ENCODE measurements at regions not wholly inside any gene's neighbourhood (a gene's known extent, or its start where the extent isn't known, plus 50 kb on each side); places are given as distances from the start of the nearest gene placed in this dataset.
"Not testable (repeated sequence)": the region's sequence is repeated elsewhere in the genome, so short reads cannot be mapped to it uniquely, and the experiment has no call there.

DNA sequence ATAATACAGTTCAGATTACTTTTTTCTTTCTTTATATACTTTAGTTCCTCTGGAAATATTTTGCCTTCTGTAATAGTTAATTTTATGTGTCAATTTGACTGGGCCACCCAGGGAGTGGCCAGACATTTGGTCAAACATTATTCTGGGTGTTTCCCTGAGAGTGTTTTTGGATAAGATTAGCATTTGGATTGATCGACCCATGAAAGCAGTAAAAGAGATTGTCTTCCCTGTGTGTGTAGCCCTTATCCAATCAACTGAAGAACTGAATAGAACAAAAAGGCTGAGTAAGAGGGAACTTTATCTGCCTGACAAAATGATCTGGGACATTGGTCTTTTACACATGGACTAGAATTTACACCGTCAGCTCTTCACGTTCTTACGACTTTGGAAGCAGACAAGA is 1190.1 kb upstream of the FAM98A start:
- no peak overlapping the region for H3K4me3 ChIP-seq
- no peak overlapping the region for H3K27ac ChIP-seq (replicated peaks)
- no peaks in the 10 kb centered on the region for H3K27me3 ChIP-seq (ENCODE audit: low read depth)
- no peaks in the 10 kb centered on the region for H3K4me1 ChIP-seq
- TF ChIP-seq CTCF (IDR thresholded peaks at IDR 0.05; ENCODE audit: borderline replicate concordance), result no peak
- intact Hi-C loops (cut with micrococcal nuclease), result no loop called here
- no peaks in the 10 kb centered on the region for H3K36me3 ChIP-seq
- no peak for DNase-seq
- no peaks in the 10 kb centered on the region for H3K9me3 ChIP-seq (replicated peaks)

- H3K36me3 ChIP-seq, result no peaks in the 10 kb centered on the region
- no peak overlapping the region for H3K4me3 ChIP-seq
- DNase-seq, result no peak
- no peak for TF ChIP-seq CTCF (IDR thresholded peaks at IDR 0.05; ENCODE audit: borderline replicate concordance)
- no peak overlapping the region for H3K27ac ChIP-seq (replicated peaks)
- H3K4me1 ChIP-seq, result no peaks in the 10 kb centered on the region
- intact Hi-C loops (cut with micrococcal nuclease), result no loop called here
- peaks cover 1% of the 10 kb centered on the region for H3K9me3 ChIP-seq (replicated peaks)
- H3K27me3 ChIP-seq (ENCODE audit: low read depth), result no peaks in the 10 kb centered on the region
These were observed 1188.2 kb upstream of the FAM98A start for GRCh38 chr2:34787341-34787740.

GRCh38 chr2:34785206-34785785 is 1186.2 kb upstream of the FAM98A start:
- Histone ChIP-seq H3K4me1 (no peaks in the 10 kb centered on the region), H3K27me3 (ENCODE audit: low read depth) (no peaks in the 10 kb centered on the region), H3K27ac (replicated peaks) (no peak overlapping the region), H3K9me3 (replicated peaks) (peaks cover 8% of the 10 kb centered on the region), H3K4me3 (no peak overlapping the region), H3K36me3 (no peaks in the 10 kb centered on the region)
- no peak for DNase-seq
- no peak for TF ChIP-seq CTCF (IDR thresholded peaks at IDR 0.05; ENCODE audit: borderline replicate concordance)
- intact Hi-C loops (cut with micrococcal nuclease), result no loop called here

DNA sequence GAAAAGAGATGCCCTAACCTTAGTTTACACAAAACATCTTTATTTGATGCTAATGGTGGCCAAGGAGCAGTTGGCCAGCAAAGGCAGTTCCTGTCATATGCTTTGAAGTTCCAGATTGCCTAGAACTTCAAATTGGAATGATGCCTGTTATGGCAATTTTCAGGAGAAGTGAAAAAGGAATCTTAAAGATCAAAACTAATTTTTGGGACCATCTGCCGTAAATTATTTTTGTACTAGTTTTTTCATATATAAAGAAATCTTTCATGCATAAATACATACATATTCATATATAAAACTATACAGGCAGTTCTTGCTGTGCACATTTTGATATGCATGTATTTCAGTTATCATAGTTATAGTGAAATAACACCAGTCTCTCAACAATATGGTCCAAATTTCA is 1185.6 kb upstream of the FAM98A start:
- H3K4me3 ChIP-seq, result no peak overlapping the region
- H3K4me1 ChIP-seq, result no peaks in the 10 kb centered on the region
- H3K27me3 ChIP-seq (ENCODE audit: low read depth), result no peaks in the 10 kb centered on the region
- TF ChIP-seq CTCF (IDR thresholded peaks at IDR 0.05; ENCODE audit: borderline replicate concordance), result no peak
- peaks cover 8% of the 10 kb centered on the region for H3K9me3 ChIP-seq (replicated peaks)
- no peaks in the 10 kb centered on the region for H3K36me3 ChIP-seq
- intact Hi-C loops (cut with micrococcal nuclease), result no loop called here
- no peak overlapping the region for H3K27ac ChIP-seq (replicated peaks)
- no peak for DNase-seq

DNA sequence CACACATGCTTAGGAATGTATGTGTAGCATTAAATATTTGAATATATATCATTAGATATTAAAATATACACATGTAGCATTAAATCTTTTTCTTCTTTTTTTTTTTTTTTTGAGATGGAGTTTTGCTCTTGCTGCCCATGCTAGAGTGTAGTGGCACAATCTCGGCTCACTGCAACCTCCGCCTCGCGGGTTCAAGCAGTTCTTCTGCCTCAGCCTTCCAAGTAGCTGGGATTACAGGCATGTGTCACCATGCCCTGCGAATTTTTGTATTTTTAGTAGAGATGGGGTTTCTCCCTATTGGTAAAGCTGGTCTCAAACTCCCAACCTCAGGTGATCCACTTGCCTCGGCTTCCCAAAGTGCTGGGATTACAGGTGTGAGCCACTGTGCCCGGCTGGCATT is 1151.6 kb upstream of the FAM98A start:
- intact Hi-C loops (cut with micrococcal nuclease); H3K36me3 ChIP-seq; H3K4me3 ChIP-seq; H3K4me1 ChIP-seq; DNase-seq; H3K27me3 ChIP-seq (ENCODE audit: low read depth); H3K27ac ChIP-seq (replicated peaks): not testable (repeated sequence)
- H3K9me3 ChIP-seq (replicated peaks), result peaks cover 14% of the 10 kb centered on the region

DNA sequence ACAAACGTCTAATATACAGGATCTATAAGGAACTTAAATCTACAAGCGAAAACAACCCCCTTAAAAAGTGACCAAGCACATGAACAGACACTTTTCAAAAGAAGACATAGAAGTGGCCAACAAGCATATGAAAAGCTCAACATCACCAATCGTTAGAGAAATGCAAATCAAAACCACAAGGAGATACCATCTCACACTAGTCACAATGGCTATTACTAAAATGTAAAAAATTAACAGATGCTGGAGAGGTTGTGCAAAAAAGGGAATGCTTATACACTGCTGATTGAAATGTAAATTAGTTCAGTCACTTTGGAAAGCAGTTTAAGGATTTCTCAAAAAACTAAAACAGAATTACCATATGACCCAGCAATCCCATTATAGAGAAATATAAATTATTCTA is 1148.5 kb upstream of the FAM98A start:
- TF ChIP-seq CTCF (IDR thresholded peaks at IDR 0.05; ENCODE audit: borderline replicate concordance), result no peak
- Histone ChIP-seq H3K9me3 (replicated peaks) (peaks cover 14% of the 10 kb centered on the region), H3K4me3 (no peak overlapping the region), H3K4me1 (no peaks in the 10 kb centered on the region), H3K27me3 (ENCODE audit: low read depth) (no peaks in the 10 kb centered on the region), H3K36me3 (no peaks in the 10 kb centered on the region), H3K27ac (replicated peaks) (no peak overlapping the region)
- no peak for DNase-seq
- intact Hi-C loops (cut with micrococcal nuclease), result no loop called here

All from left ventricle myocardium inferior (tissue), 1 donor.